ENCODE measurements at regions not wholly inside any gene's neighbourhood (a gene's known extent, or its start where the extent isn't known, plus 50 kb on each side); places are given as distances from the start of the nearest gene placed in this dataset.
A peak's percentile ranks its signal among the peaks of the same experiment; 100 is the strongest.

GRCh38 chr3:23086831-23087230 lies 116.3 kb upstream of the UBE2E2 start:
- no peak overlapping the region for H3K4me3 ChIP-seq
- no peaks in the 10 kb centered on the region for H3K9me3 ChIP-seq
- DNase-seq: no peak
- no peaks in the 10 kb centered on the region for H3K27me3 ChIP-seq
- no peaks in the 10 kb centered on the region for H3K36me3 ChIP-seq

- H3K9me3 ChIP-seq: no peaks in the 10 kb centered on the region
- no peaks in the 10 kb centered on the region for H3K27me3 ChIP-seq
- no peaks in the 10 kb centered on the region for H3K36me3 ChIP-seq
- no peak overlapping the region for H3K4me3 ChIP-seq
- no peak for DNase-seq
These were observed 108.7 kb upstream of the UBE2E2 start for GRCh38 chr3:23094412-23094811.

- Histone ChIP-seq H3K36me3 (no peaks in the 10 kb centered on the region), H3K4me3 (no peak overlapping the region), H3K9me3 (no peaks in the 10 kb centered on the region), H3K27me3 (no peaks in the 10 kb centered on the region)
- DNase-seq: no peak
These were observed 108.2 kb upstream of the UBE2E2 start for GRCh38 chr3:23094890-23095462.

GRCh38 chr3:23096041-23096440 lies 107.1 kb upstream of the UBE2E2 start:
- DNase-seq: peak; percentile 10
- no peaks in the 10 kb centered on the region for H3K9me3 ChIP-seq

GRCh38 chr3:23099021-23099420 lies 104.1 kb upstream of the UBE2E2 start:
- H3K27me3 ChIP-seq: no peaks in the 10 kb centered on the region
- no peak for DNase-seq
- no peak overlapping the region for H3K4me3 ChIP-seq
- no peaks in the 10 kb centered on the region for H3K36me3 ChIP-seq
- H3K9me3 ChIP-seq: no peaks in the 10 kb centered on the region

More at GRCh38 chr3:23096041-23096440, 107.1 kb upstream of the UBE2E2 start:
- Histone ChIP-seq H3K4me3 (no peak overlapping the region), H3K36me3 (no peaks in the 10 kb centered on the region), H3K27me3 (no peaks in the 10 kb centered on the region)

- Histone ChIP-seq H3K36me3 (no peaks in the 10 kb centered on the region), H3K27me3 (no peaks in the 10 kb centered on the region), H3K9me3 (no peaks in the 10 kb centered on the region), H3K4me3 (no peak overlapping the region)
- DNase-seq: no peak
These were observed 103.5 kb upstream of the UBE2E2 start for GRCh38 chr3:23099677-23100076.

GRCh38 chr3:23100106-23100505 lies 103.0 kb upstream of the UBE2E2 start:
- Histone ChIP-seq H3K9me3 (no peaks in the 10 kb centered on the region), H3K36me3 (no peaks in the 10 kb centered on the region), H3K4me3 (no peak overlapping the region), H3K27me3 (no peaks in the 10 kb centered on the region)
- no peak for DNase-seq

- DNase-seq: no peak
- H3K4me3 ChIP-seq: no peak overlapping the region
- no peaks in the 10 kb centered on the region for H3K27me3 ChIP-seq
- no peaks in the 10 kb centered on the region for H3K9me3 ChIP-seq
- no peaks in the 10 kb centered on the region for H3K36me3 ChIP-seq
These were observed 99.4 kb upstream of the UBE2E2 start for GRCh38 chr3:23103764-23104163.

- H3K9me3 ChIP-seq: no peaks in the 10 kb centered on the region
- no peak for DNase-seq
- H3K4me3 ChIP-seq: no peak overlapping the region
- no peaks in the 10 kb centered on the region for H3K36me3 ChIP-seq
- H3K27me3 ChIP-seq: no peaks in the 10 kb centered on the region
These were observed 98.1 kb upstream of the UBE2E2 start for GRCh38 chr3:23105048-23105447.

- Histone ChIP-seq H3K36me3 (no peaks in the 10 kb centered on the region), H3K9me3 (no peaks in the 10 kb centered on the region), H3K4me3 (no peak overlapping the region), H3K27me3 (no peaks in the 10 kb centered on the region)
- no peak for DNase-seq
These were observed 96.5 kb upstream of the UBE2E2 start for GRCh38 chr3:23106666-23107065.

GRCh38 chr3:23107221-23107620 lies 95.9 kb upstream of the UBE2E2 start:
- Histone ChIP-seq H3K4me3 (no peak overlapping the region), H3K36me3 (no peaks in the 10 kb centered on the region), H3K9me3 (no peaks in the 10 kb centered on the region), H3K27me3 (no peaks in the 10 kb centered on the region)
- DNase-seq: no peak

- H3K9me3 ChIP-seq: no peaks in the 10 kb centered on the region
- no peaks in the 10 kb centered on the region for H3K36me3 ChIP-seq
- no peak overlapping the region for H3K4me3 ChIP-seq
- DNase-seq: no peak
- no peaks in the 10 kb centered on the region for H3K27me3 ChIP-seq
These were observed 94.6 kb upstream of the UBE2E2 start for GRCh38 chr3:23108451-23109057.

GRCh38 chr3:23111286-23111685 lies 91.8 kb upstream of the UBE2E2 start:
- H3K36me3 ChIP-seq: no peaks in the 10 kb centered on the region
- H3K9me3 ChIP-seq: no peaks in the 10 kb centered on the region
- no peak for DNase-seq
- no peak overlapping the region for H3K4me3 ChIP-seq
- H3K27me3 ChIP-seq: no peaks in the 10 kb centered on the region

- no peaks in the 10 kb centered on the region for H3K27me3 ChIP-seq
- no peak for DNase-seq
- H3K36me3 ChIP-seq: no peaks in the 10 kb centered on the region
- no peaks in the 10 kb centered on the region for H3K9me3 ChIP-seq
- H3K4me3 ChIP-seq: no peak overlapping the region
These were observed 91.3 kb upstream of the UBE2E2 start for GRCh38 chr3:23111797-23112196.

GRCh38 chr3:23112491-23112890 lies 90.6 kb upstream of the UBE2E2 start:
- no peak for DNase-seq
- Histone ChIP-seq H3K4me3 (no peak overlapping the region), H3K9me3 (no peaks in the 10 kb centered on the region), H3K27me3 (no peaks in the 10 kb centered on the region), H3K36me3 (no peaks in the 10 kb centered on the region)

- Histone ChIP-seq H3K4me3 (no peak overlapping the region), H3K27me3 (no peaks in the 10 kb centered on the region), H3K9me3 (no peaks in the 10 kb centered on the region), H3K36me3 (no peaks in the 10 kb centered on the region)
- DNase-seq: peak; percentile 16
These were observed 89.5 kb upstream of the UBE2E2 start for GRCh38 chr3:23113455-23114171.

GRCh38 chr3:23114432-23114831 lies 88.7 kb upstream of the UBE2E2 start:
- H3K36me3 ChIP-seq: no peaks in the 10 kb centered on the region
- DNase-seq: no peak
- H3K4me3 ChIP-seq: no peak overlapping the region
- no peaks in the 10 kb centered on the region for H3K27me3 ChIP-seq
- no peaks in the 10 kb centered on the region for H3K9me3 ChIP-seq

All from MG63 (cell line).